HUES64 (cell line): ENCODE measurements at regions not wholly inside any gene's neighbourhood (a gene's known extent, or its start where the extent isn't known, plus 50 kb on each side); places are given as distances from the start of the nearest gene placed in this dataset.
"Not testable (repeated sequence)": the region's sequence is repeated elsewhere in the genome, so short reads cannot be mapped to it uniquely, and the experiment has no call there.

ENCODE experiments used
- H3K27ac ChIP-seq: 2 replicates; pipeline ENCODE4 v1.7.0; 2013; ENCODE audit warnings: low read depth, low read length, inconsistent platforms
- H3K27me3 ChIP-seq: 2 replicates; pipeline ENCODE4 v1.6.1; 2013; ENCODE audit warnings: mild to moderate bottlenecking, low read length; ENCODE audit not compliant: insufficient read depth
- H3K36me3 ChIP-seq: 2 replicates; pipeline ENCODE4 v1.6.1; 2013; ENCODE audit warnings: mild to moderate bottlenecking, low read length; ENCODE audit not compliant: insufficient read depth
- H3K4me1 ChIP-seq: 2 replicates; pipeline ENCODE4 v1.6.1; 2013; ENCODE audit warnings: mild to moderate bottlenecking, low read length, moderate library complexity; ENCODE audit not compliant: insufficient read depth
- H3K4me3 ChIP-seq: 2 replicates; pipeline ENCODE4 v1.5.1; 2013; ENCODE audit warnings: mild to moderate bottlenecking, low read length, moderate library complexity
- H3K9ac ChIP-seq: 2 replicates; pipeline ENCODE4 v1.6.1; 2013; ENCODE audit warnings: mild to moderate bottlenecking, low read depth, low read length
- H3K9me3 ChIP-seq: 2 replicates; pipeline ENCODE4 v1.6.1; 2013; ENCODE audit warnings: low read depth, low read length; ENCODE audit not compliant: insufficient read depth
- WGBS: fragments of 150-250, 120-280 bp; methylation state at CpG from one replicate; pipeline ENCODE4 v1.1.7; 2013; ENCODE audit warnings: missing lambda C conversion rate; 5-methylcytosine and 5-hydroxymethylcytosine counted together

DNA sequence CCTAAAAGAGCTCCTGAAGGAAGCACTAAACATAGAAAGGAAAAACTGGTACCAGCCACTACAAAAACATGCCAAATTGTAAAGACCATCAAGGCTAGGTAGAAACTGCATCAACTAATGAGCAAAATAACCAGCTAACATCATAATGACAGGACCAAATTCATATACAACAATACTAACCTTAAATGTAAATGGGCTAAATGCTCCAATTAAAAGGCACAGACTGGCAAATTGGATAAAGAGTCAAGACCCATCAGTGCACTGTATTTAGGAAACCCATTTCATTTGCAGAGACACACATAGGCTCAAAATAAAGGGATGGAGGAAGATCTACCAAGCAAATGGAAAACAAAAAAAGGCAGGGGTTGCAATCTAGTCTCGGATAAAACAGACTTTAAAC lies 150.1 kb upstream of the FAT3 start:
- H3K9me3 ChIP-seq: peaks cover 19% of the 10 kb centered on the region
- H3K27ac ChIP-seq, H3K9ac ChIP-seq, H3K27me3 ChIP-seq, H3K4me1 ChIP-seq, H3K36me3 ChIP-seq, H3K4me3 ChIP-seq: not testable (repeated sequence)
- 83% methylated on average over 1 of the region's 1 CpG for WGBS

- peaks cover 19% of the 10 kb centered on the region for H3K9me3 ChIP-seq
- H3K27me3 ChIP-seq: no peaks in the 10 kb centered on the region
- H3K9ac ChIP-seq: no peak overlapping the region
- no peaks in the 10 kb centered on the region for H3K4me1 ChIP-seq
- no peak overlapping the region for H3K4me3 ChIP-seq
- H3K36me3 ChIP-seq: no peaks in the 10 kb centered on the region
- no peak overlapping the region for H3K27ac ChIP-seq
These were observed 153.0 kb upstream of the FAT3 start for GRCh38 chr11:92071660-92072059.

GRCh38 chr11:92070026-92070889 lies 154.4 kb upstream of the FAT3 start:
- Histone ChIP-seq H3K4me1 (no peaks in the 10 kb centered on the region), H3K27ac (no peak overlapping the region), H3K9ac (no peak overlapping the region), H3K4me3 (no peak overlapping the region), H3K9me3 (peaks cover 19% of the 10 kb centered on the region), H3K27me3 (no peaks in the 10 kb centered on the region), H3K36me3 (no peaks in the 10 kb centered on the region)
- 80% methylated on average over 1 of the region's 1 CpG for WGBS

DNA sequence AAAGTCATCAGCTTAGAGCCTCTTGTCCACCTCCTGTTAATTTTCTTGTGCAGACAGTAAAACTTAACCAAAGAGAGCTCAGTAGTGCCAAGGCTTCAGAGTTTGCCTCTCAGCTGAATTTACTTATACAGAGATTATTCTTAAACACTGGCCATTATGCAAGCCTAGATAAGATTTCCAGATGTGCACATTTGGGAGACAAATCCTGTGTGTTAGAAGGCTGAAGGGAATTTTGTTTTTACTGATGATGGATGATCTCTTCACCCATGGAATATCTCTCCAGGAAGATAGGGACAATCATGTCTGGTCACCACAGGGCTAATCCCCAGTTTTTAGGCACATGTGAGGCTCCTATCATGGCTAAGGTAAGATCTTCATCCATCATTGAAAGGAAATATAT lies 157.6 kb upstream of the FAT3 start:
- H3K4me1 ChIP-seq: no peaks in the 10 kb centered on the region
- H3K9ac ChIP-seq: no peak overlapping the region
- no peak overlapping the region for H3K27ac ChIP-seq
- H3K36me3 ChIP-seq: no peaks in the 10 kb centered on the region
- H3K4me3 ChIP-seq: no peak overlapping the region
- H3K9me3 ChIP-seq: peaks cover 14% of the 10 kb centered on the region
- H3K27me3 ChIP-seq: no peaks in the 10 kb centered on the region

DNA sequence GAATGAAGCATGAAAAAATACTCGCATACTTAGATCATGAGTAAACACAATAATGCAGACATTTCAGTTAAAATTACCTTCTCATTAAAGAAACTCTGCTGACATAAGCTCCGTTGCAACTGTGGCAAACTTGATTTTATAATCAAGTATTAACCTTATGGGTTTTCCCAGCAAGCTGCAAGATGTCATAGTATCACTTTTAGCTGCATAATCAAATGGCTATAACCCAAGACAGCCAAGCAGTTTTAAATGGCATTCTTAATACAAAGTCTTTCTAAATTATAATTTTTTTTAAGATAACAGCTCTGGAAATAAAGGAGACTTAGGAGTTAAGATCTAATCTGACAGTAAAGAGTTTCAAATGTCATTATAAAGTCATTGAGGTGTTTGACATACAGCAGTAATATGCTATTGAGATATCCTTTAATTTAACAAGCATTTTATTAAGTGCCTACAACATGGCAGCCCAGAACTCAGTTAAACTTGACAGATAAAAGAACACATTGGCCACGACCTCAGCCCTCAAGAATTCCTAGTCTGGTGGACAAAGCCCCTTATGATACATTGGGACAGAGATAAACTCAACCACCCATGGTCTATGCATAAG lies 163.1 kb upstream of the FAT3 start:
- Histone ChIP-seq H3K4me3 (no peak overlapping the region), H3K9ac (no peak overlapping the region), H3K9me3 (no peaks in the 10 kb centered on the region), H3K27ac (no peak overlapping the region), H3K27me3 (no peaks in the 10 kb centered on the region), H3K4me1 (no peaks in the 10 kb centered on the region), H3K36me3 (no peaks in the 10 kb centered on the region)
- 85% methylated on average over 3 of the region's 3 CpGs for WGBS

GRCh38 chr11:92057849-92058442 lies 166.7 kb upstream of the FAT3 start:
- Histone ChIP-seq H3K9ac (no peak overlapping the region), H3K27ac (no peak overlapping the region), H3K27me3 (no peaks in the 10 kb centered on the region), H3K4me3 (no peak overlapping the region), H3K9me3 (no peaks in the 10 kb centered on the region), H3K36me3 (no peaks in the 10 kb centered on the region), H3K4me1 (no peaks in the 10 kb centered on the region)
- 40% methylated on average over 1 of the region's 2 CpGs for WGBS

DNA sequence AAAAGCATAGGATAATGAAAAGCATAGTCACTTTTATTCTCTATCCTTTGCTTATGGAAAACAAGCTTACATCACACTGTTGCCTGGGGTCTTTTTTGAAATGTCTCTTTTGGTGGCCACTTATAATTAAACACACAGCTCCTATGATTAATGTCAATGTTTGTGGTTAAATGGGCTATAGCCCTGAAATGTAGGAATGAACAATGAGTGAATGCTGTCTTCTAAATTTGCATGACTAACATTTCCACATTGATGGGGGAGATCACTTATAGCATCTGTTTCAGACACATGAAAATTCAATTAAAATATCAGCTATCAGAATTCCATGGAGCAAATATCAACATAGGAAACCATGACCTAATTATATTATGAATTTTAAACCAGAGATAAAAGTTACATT lies 171.4 kb upstream of the FAT3 start:
- Histone ChIP-seq H3K4me1 (no peaks in the 10 kb centered on the region), H3K27ac (no peak overlapping the region), H3K27me3 (no peaks in the 10 kb centered on the region), H3K36me3 (no peaks in the 10 kb centered on the region), H3K4me3 (no peak overlapping the region), H3K9me3 (no peaks in the 10 kb centered on the region), H3K9ac (no peak overlapping the region)

- H3K9me3 ChIP-seq: no peaks in the 10 kb centered on the region
- no peak overlapping the region for H3K4me3 ChIP-seq
- 89% methylated on average over 2 of the region's 2 CpGs for WGBS
- no peak overlapping the region for H3K27ac ChIP-seq
- H3K4me1 ChIP-seq: no peaks in the 10 kb centered on the region
- no peak overlapping the region for H3K9ac ChIP-seq
- H3K36me3 ChIP-seq: no peaks in the 10 kb centered on the region
- H3K27me3 ChIP-seq: no peaks in the 10 kb centered on the region
These were observed 174.3 kb upstream of the FAT3 start for GRCh38 chr11:92050305-92050704.

GRCh38 chr11:92048415-92048814 lies 176.2 kb upstream of the FAT3 start:
- no peaks in the 10 kb centered on the region for H3K9me3 ChIP-seq
- no peaks in the 10 kb centered on the region for H3K4me1 ChIP-seq
- H3K4me3 ChIP-seq: no peak overlapping the region
- H3K27ac ChIP-seq: no peak overlapping the region
- no peaks in the 10 kb centered on the region for H3K36me3 ChIP-seq
- no peak overlapping the region for H3K9ac ChIP-seq
- no peaks in the 10 kb centered on the region for H3K27me3 ChIP-seq
- WGBS: 63% methylated on average over 1 of the region's 1 CpG

- Histone ChIP-seq H3K4me1 (no peaks in the 10 kb centered on the region), H3K9ac (no peak overlapping the region), H3K9me3 (no peaks in the 10 kb centered on the region), H3K27me3 (no peaks in the 10 kb centered on the region), H3K27ac (no peak overlapping the region), H3K4me3 (no peak overlapping the region), H3K36me3 (no peaks in the 10 kb centered on the region)
These were observed 178.5 kb upstream of the FAT3 start for GRCh38 chr11:92046103-92046502.

GRCh38 chr11:92045301-92045700 lies 179.3 kb upstream of the FAT3 start:
- no peak overlapping the region for H3K9ac ChIP-seq
- H3K4me1 ChIP-seq: no peaks in the 10 kb centered on the region
- H3K4me3 ChIP-seq: no peak overlapping the region
- no peaks in the 10 kb centered on the region for H3K36me3 ChIP-seq
- no peaks in the 10 kb centered on the region for H3K27me3 ChIP-seq
- no peaks in the 10 kb centered on the region for H3K9me3 ChIP-seq
- H3K27ac ChIP-seq: no peak overlapping the region
